GM12878 (cell line): ENCODE measurements at regions not wholly inside any gene's neighbourhood (a gene's known extent, or its start where the extent isn't known, plus 50 kb on each side); places are given as distances from the start of the nearest gene placed in this dataset.

Source experiments
- ATAC-seq: fragments of 200-7000 bp; cut with Tn5 transposase; 3 replicates; pipeline ENCODE4 v1.9.1; 2020; ENCODE audit warnings: mild to moderate bottlenecking, moderate library complexity
- BruUV-seq: library from RNA; stranded (reverse); fragments of 400-500 nt; replicated peaks from 2 replicates; lab custom pipeline; 2021; lab: Mats Ljungman, UMichigan
- CTCF ChIA-PET: fragments of 300-600 bp; sonication (Branson Sonifier 250); formaldehyde crosslinking; extraction: SDS; loops from one replicate; lab custom pipeline; 2021; ENCODE audit warnings: inconsistent platforms; lab: Yijun Ruan, JAX
- POLR2A ChIA-PET: fragments of 350-600 bp; formaldehyde crosslinking; extraction: SDS; loops from one replicate; lab custom pipeline; 2021; ENCODE audit warnings: inconsistent platforms; lab: Charles Lee
- RAD21 ChIA-PET: fragments of 300-600 bp; sonication (Branson Sonifier 250); formaldehyde crosslinking; loops from one replicate; lab custom pipeline; 2023; ENCODE audit warnings: antibody characterized with exemption; ENCODE audit not compliant: unreplicated experiment; lab: Charles Lee
- SMC1A ChIA-PET: fragments of 300-600 bp; sonication (Branson Sonifier 250); formaldehyde crosslinking; loops from one replicate; lab custom pipeline; 2023; ENCODE audit not compliant: unreplicated experiment, uncharacterized antibody; lab: Charles Lee
- DNase-seq: peaks from one replicate; pipeline ENCODE4 v3.0.0-alpha.2; 2011; ENCODE audit warnings: low read depth, low spot score
- FAIRE-seq: peaks from 3 replicates; lab custom pipeline; 2011; peaks lifted over from hg19 to GRCh38; lab: Jason Lieb, UNC
- H2AFZ ChIP-seq: 2 replicates; pipeline ENCODE4 v1.6.0; 2011; ENCODE audit warnings: low read depth, low read length, control low read depth; ENCODE audit not compliant: control insufficient read depth
- H3K27ac ChIP-seq: 2 replicates; pipeline ENCODE4 v1.5.1; 2011; ENCODE audit warnings: control low read depth; ENCODE audit not compliant: control insufficient read depth, insufficient read depth
- H3K27me3 ChIP-seq, 2 experiments: replicated peaks in 1 of 2; 2 replicates each; pipeline versions ENCODE4 v1.6.0 to v1.6.1; 2011; ENCODE audit warnings: low read length in 1 of 2; ENCODE audit not compliant: control insufficient read depth in 2 of 2, insufficient read depth in 2 of 2
- H3K36me3 ChIP-seq, 2 experiments: 2 replicates each; pipeline ENCODE4 v1.5.1; 2011; ENCODE audit warnings: low read length in 1 of 2; ENCODE audit not compliant: control insufficient read depth in 2 of 2, insufficient read depth in 2 of 2
- H3K4me1 ChIP-seq: 2 replicates; pipeline ENCODE4 v1.6.1; 2011; ENCODE audit warnings: mild to moderate bottlenecking, low read length, moderate library complexity, mixed read lengths; ENCODE audit not compliant: control insufficient read depth, insufficient read depth
- H3K4me2 ChIP-seq: 2 replicates; pipeline ENCODE4 v1.6.0; 2011; ENCODE audit warnings: control low read depth; ENCODE audit not compliant: control insufficient read depth, insufficient read depth
- H3K4me3 ChIP-seq: fragments of 200-600 bp; sonication (generic); 2 replicates; pipeline ENCODE4 v1.5.1; 2016
- H3K79me2 ChIP-seq: 2 replicates; pipeline ENCODE4 v1.6.0; 2011; ENCODE audit warnings: low read length; ENCODE audit not compliant: control insufficient read depth, insufficient read depth
- H3K9ac ChIP-seq: 2 replicates; pipeline ENCODE4 v1.8.0; 2011; ENCODE audit warnings: low read length, control low read depth, mixed read lengths; ENCODE audit not compliant: control insufficient read depth, insufficient read depth
- H3K9me3 ChIP-seq: replicated peaks from 3 replicates; pipeline ENCODE4 v1.5.1; 2011; ENCODE audit warnings: mild to moderate bottlenecking, low read length; ENCODE audit not compliant: control insufficient read depth, insufficient read depth
- H4K20me1 ChIP-seq: 2 replicates; pipeline ENCODE4 v1.6.0; 2011; ENCODE audit not compliant: control insufficient read depth, insufficient read depth
- BCLAF1 ChIP-seq: fragments of 450-650 bp; IDR thresholded peaks from 2 replicates; pipeline ENCODE4 v1.6.1; 2017; ENCODE audit warnings: antibody characterized with exemption, mild to moderate bottlenecking, moderate library complexity
- CBX5 ChIP-seq: sonication (generic); IDR thresholded peaks from 2 replicates; pipeline ENCODE4 v1.6.1; 2016; ENCODE audit warnings: low read depth, moderate library complexity, mild to moderate bottlenecking, inconsistent platforms
- E2F4 ChIP-seq: IDR thresholded peaks from 2 replicates; pipeline ENCODE4 v1.6.1; 2012; ENCODE audit warnings: low read depth, low read length, improper control_type of control experiment
- HSF1 ChIP-seq: fragments of 150-350 bp; IDR thresholded peaks from 2 replicates; pipeline ENCODE4 v1.6.1; 2014; ENCODE audit warnings: mild to moderate bottlenecking, low read depth, low read length
- IRF5 ChIP-seq: fragments of 450-650 bp; IDR thresholded peaks from 2 replicates; pipeline ENCODE4 v1.6.1; 2017; ENCODE audit warnings: borderline replicate concordance
- JUNB ChIP-seq: IDR thresholded peaks from 2 replicates; pipeline ENCODE4 v1.6.1; 2016; ENCODE audit warnings: antibody characterized with exemption, mild to moderate bottlenecking
- MTA3 ChIP-seq: IDR thresholded peaks from 2 replicates; pipeline ENCODE4 v1.6.1; 2012; ENCODE audit warnings: low read length, inconsistent platforms, borderline replicate concordance
- RAD51 ChIP-seq: fragments of 450-650 bp; IDR thresholded peaks from 2 replicates; pipeline ENCODE4 v1.6.1; 2016; ENCODE audit warnings: moderate library complexity, mild to moderate bottlenecking, inconsistent platforms
- RB1 ChIP-seq: fragments of 450-650 bp; formaldehyde crosslinking; IDR thresholded peaks from 2 replicates; pipeline ENCODE4 v1.6.1; 2017; ENCODE audit warnings: mild to moderate bottlenecking, borderline replicate concordance
- SMARCA5 ChIP-seq: fragments of 450-650 bp; IDR thresholded peaks from 2 replicates; pipeline ENCODE4 v1.6.1; 2017; ENCODE audit warnings: mild to moderate bottlenecking
- SP1 ChIP-seq: IDR thresholded peaks from one replicate; pipeline ENCODE4 v1.6.1; 2011; ENCODE audit warnings: low read depth, low read length
- SREBF2 ChIP-seq: IDR thresholded peaks from 2 replicates; pipeline ENCODE4 v1.6.1; 2012; ENCODE audit warnings: mild to moderate bottlenecking, low read length
- USF2 ChIP-seq: IDR thresholded peaks from 2 replicates; pipeline ENCODE4 v1.6.1; 2011; ENCODE audit warnings: low read depth, low read length, improper control_type of control experiment, borderline replicate concordance
- WGBS: methylation state at CpG from one replicate; pipeline ENCODE4 v1.1.6; 2016; ENCODE audit warnings: low lambda C conversion rate; ENCODE audit not compliant: insufficient replicate concordance, insufficient coverage; ENCODE audit errors: missing lambda C conversion rate; 5-methylcytosine and 5-hydroxymethylcytosine counted together
- in situ Hi-C: fragments of 300-500 bp; cut with MboI; formaldehyde crosslinking; loops from 9 replicates; pipeline ENCODE4 v1.14.3; 2018; ENCODE audit warnings: mixed read lengths
- intact Hi-C: fragments of 100-400 bp; cut with micrococcal nuclease; formaldehyde crosslinking; loops from one replicate; pipeline ENCODE4 v1.14.2; 2022; ENCODE audit not compliant: unreplicated experiment

- Histone ChIP-seq H3K4me1 (no peaks in the 10 kb centered on the region), H3K4me3 (no peak overlapping the region), H3K36me3 (no peaks in the 10 kb centered on the region), H3K27me3 (no peaks in the 10 kb centered on the region), H3K9me3 (no peaks in the 10 kb centered on the region), H3K79me2 (no peaks in the 10 kb centered on the region), H2AFZ (no peak overlapping the region), H3K9ac (no peak overlapping the region), H3K27ac (no peak overlapping the region), H3K4me2 (no peak overlapping the region), H4K20me1 (no peaks in the 10 kb centered on the region)
- SMC1A ChIA-PET: interaction anchor here (0.7 kb wide), 1 partner anchor 25 kb away, joined by 3 read pairs; no protein-coding TSS in a partner anchor
- DNase-seq (no peak), FAIRE-seq (no peak), ATAC-seq (no peak)
- TF ChIP-seq SMARCA5 (no peak), SP1 (no peak), E2F4 (no peak), BCLAF1 (no peak), RB1 (no peak), MTA3 (no peak), HSF1 (no peak), CBX5 (no peak), JUNB (no peak), SREBF2 (no peak), USF2 (no peak), RAD51 (no peak), IRF5 (no peak)
- CTCF ChIA-PET: no interaction called here
- in situ Hi-C loops: no loop called here
- 0% methylated on average over 2 of the region's 2 CpGs for WGBS
- POLR2A ChIA-PET: no interaction called here
- RAD21 ChIA-PET: no interaction called here
- intact Hi-C loops: no loop called here
- no TSS peak for BruUV-seq
These were observed 710.4 kb downstream of the SLC4A3 start for GRCh38 chr2:220337611-220338440.
